SJSA1 (cell line): ENCODE measurements at regions not wholly inside any gene's neighbourhood (a gene's known extent, or its start where the extent isn't known, plus 50 kb on each side); places are given as distances from the start of the nearest gene placed in this dataset.
"Not testable (repeated sequence)": the region's sequence is repeated elsewhere in the genome, so short reads cannot be mapped to it uniquely, and the experiment has no call there.

ENCODE experiments used
- DNase-seq, 2 experiments: peaks; one replicate each; pipeline ENCODE4 v3.0.0-alpha.2; 2015 to 2020; ENCODE audit warnings: low spot score in 2 of 2, low read depth in 1 of 2
- H3K27ac ChIP-seq: fragments of 250-450 bp; sonication (Bioruptor Pico); 2 replicates; pipeline ENCODE4 v1.5.1; 2020; ENCODE audit warnings: mild to moderate bottlenecking, moderate library complexity
- H3K27me3 ChIP-seq: fragments of 250-450 bp; sonication (Bioruptor Pico); replicated peaks from 2 replicates; pipeline ENCODE4 v1.5.1; 2020; ENCODE audit warnings: mild to moderate bottlenecking, moderate library complexity
- H3K36me3 ChIP-seq: fragments of 250-450 bp; sonication (Bioruptor Pico); 2 replicates; pipeline ENCODE4 v1.5.1; 2020; ENCODE audit warnings: mild to moderate bottlenecking
- H3K4me1 ChIP-seq: fragments of 250-450 bp; sonication (Bioruptor Pico); replicated peaks from 2 replicates; pipeline ENCODE4 v1.6.1; 2021; ENCODE audit warnings: mild to moderate bottlenecking
- H3K4me3 ChIP-seq: fragments of 250-450 bp; sonication (Bioruptor Pico); 2 replicates; pipeline ENCODE4 v1.5.1; 2020; ENCODE audit warnings: mild to moderate bottlenecking
- H3K9me3 ChIP-seq: fragments of 250-450 bp; sonication (Bioruptor Pico); replicated peaks from 2 replicates; pipeline ENCODE4 v1.5.1; 2020; ENCODE audit warnings: mild to moderate bottlenecking

DNA sequence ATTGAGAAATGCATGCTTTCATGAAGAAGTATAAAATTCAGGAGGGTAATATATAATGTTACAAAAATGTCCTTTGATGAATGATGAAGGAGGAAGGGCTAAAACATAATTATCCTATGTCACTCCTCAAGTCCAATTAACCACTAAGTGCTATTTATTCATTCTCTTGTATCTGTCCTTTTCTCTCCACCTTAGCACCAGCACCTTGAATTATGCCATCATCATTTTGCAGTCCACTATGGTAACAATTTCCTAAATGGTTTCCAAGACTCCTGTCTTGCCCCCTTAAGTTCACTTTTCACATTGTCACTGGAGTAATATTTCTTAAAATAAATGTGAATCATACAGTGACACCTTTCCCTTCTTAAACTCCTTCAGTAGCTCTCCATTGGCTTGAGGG is 756.3 kb downstream of the STPG2 start:
- H3K36me3 ChIP-seq: no peaks in the 10 kb centered on the region
- no peak overlapping the region for H3K4me3 ChIP-seq
- H3K4me1 ChIP-seq: no peaks in the 10 kb centered on the region
- H3K27ac ChIP-seq: no peak overlapping the region
- H3K9me3 ChIP-seq: 0 out of 2 replicates have a peak, but pooled peaks cover 10% of the 10 kb centered on the region
- H3K27me3 ChIP-seq: no peaks in the 10 kb centered on the region
- DNase-seq: no peak

- H3K36me3 ChIP-seq: no peaks in the 10 kb centered on the region
- no peak for DNase-seq
- no peaks in the 10 kb centered on the region for H3K27me3 ChIP-seq
- no peak overlapping the region for H3K4me3 ChIP-seq
- H3K27ac ChIP-seq: no peak overlapping the region
- no peaks in the 10 kb centered on the region for H3K4me1 ChIP-seq
- 0 out of 2 replicates have a peak, but pooled peaks cover 5% of the 10 kb centered on the region for H3K9me3 ChIP-seq
Measured at GRCh38 chr4:97394653-97395052, 748.6 kb downstream of the STPG2 start.

DNA sequence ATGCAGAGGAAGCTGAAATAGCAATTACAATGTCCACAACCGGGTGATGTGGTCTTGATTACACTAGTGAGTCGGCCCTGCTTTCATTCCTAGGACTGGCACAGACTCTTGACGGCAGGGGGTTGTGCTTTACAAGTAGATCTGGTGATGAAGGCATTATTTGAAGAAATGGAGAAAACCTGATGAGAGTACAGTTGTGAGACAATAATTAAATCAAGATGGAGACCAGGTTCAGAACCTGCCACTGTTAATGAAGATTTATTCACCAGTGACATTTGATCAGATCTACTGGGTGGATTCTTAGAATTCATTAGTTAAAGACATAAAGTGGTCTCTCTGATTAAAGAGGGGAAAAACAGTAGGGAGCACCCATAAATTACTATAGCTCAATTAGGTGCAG is 747.2 kb downstream of the STPG2 start:
- DNase-seq: no peak
- Histone ChIP-seq H3K4me1 (no peaks in the 10 kb centered on the region), H3K36me3 (no peaks in the 10 kb centered on the region), H3K27me3 (no peaks in the 10 kb centered on the region), H3K4me3 (no peak overlapping the region), H3K27ac (no peak overlapping the region), H3K9me3 (0 out of 2 replicates have a peak, but pooled peaks cover 3% of the 10 kb centered on the region)

DNA sequence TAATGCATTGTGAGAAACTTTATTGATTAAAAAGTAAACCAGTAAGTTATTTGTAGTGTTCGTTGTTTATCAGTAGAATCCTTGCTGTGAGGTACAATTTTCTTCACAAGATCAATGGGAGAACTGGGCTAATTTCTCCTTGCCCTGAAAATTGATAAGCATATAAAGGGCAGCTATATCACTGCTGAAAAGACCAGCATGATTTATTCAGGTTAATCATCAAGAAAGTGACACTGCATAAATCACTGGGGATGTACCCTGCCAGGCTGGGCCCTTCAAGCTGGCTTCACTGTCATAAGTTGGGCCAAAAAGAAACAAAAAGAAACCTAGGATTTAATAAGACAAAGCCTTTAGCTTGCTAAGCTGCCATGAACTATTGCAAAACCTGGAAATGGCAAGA is 746.7 kb downstream of the STPG2 start:
- H3K4me1 ChIP-seq: no peaks in the 10 kb centered on the region
- no peaks in the 10 kb centered on the region for H3K27me3 ChIP-seq
- no peak overlapping the region for H3K4me3 ChIP-seq
- H3K36me3 ChIP-seq: no peaks in the 10 kb centered on the region
- H3K27ac ChIP-seq: no peak overlapping the region
- H3K9me3 ChIP-seq: 0 out of 2 replicates have a peak, but pooled peaks cover 3% of the 10 kb centered on the region
- DNase-seq: no peak

- Histone ChIP-seq H3K27me3 (no peaks in the 10 kb centered on the region), H3K4me1 (no peaks in the 10 kb centered on the region)
Measured at GRCh38 chr4:97404876-97405523, 738.3 kb downstream of the STPG2 start.

DNA sequence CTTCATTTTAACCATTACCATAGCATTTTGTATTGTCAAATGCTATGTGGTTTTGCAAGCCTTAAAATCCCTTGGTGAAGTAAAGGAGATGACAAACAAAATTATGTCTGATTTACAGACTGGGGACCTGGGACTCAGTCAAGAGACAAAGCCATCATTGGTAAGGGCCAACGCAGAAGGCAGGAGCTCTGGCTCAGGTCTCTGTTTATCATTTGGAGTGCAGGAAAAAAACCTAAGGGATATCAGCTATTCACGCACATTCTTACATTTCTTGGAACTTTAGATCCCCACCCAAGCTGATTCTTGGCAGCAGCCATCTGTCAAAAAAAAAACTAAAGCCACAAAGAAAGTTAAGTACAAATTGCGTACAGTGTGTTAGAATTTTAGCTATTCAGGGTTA is 731.9 kb downstream of the STPG2 start:
- Histone ChIP-seq H3K36me3 (no peaks in the 10 kb centered on the region), H3K4me1 (no peaks in the 10 kb centered on the region), H3K27ac (no peak overlapping the region), H3K4me3 (no peak overlapping the region), H3K9me3 (peaks cover 3% of the 10 kb centered on the region; the same call in 1 of the 2 replicates), H3K27me3 (no peaks in the 10 kb centered on the region)
- no peak for DNase-seq

More at GRCh38 chr4:97404876-97405523, 738.3 kb downstream of the STPG2 start:
- Histone ChIP-seq H3K9me3 (no peaks in the 10 kb centered on the region), H3K4me3 (no peak overlapping the region), H3K36me3 (no peaks in the 10 kb centered on the region), H3K27ac (no peak overlapping the region)
- no peak for DNase-seq

DNA sequence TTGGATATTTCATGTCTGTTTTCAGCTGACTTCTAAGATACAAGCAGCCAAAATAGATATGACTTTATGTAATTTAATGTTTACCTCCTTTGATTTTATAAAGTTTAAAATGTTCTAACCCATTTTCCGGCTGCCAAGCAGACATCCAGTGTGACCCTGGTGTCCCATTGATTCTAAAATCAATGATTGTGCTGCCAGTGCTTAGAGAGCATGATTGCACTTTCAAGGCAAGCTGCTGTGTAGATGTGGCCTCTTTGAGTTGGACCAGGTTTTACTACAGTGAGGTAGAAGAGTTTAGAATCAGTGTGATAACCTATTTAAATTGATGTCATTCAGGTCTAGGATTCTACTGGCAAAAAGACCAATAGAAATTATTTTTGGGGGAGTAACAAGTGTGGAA is 730.9 kb downstream of the STPG2 start:
- H3K27ac ChIP-seq: no peak overlapping the region
- no peaks in the 10 kb centered on the region for H3K36me3 ChIP-seq
- H3K9me3 ChIP-seq: peaks cover 3% of the 10 kb centered on the region; the same call in 1 of the 2 replicates
- DNase-seq: no peak
- no peaks in the 10 kb centered on the region for H3K4me1 ChIP-seq
- no peaks in the 10 kb centered on the region for H3K27me3 ChIP-seq
- no peak overlapping the region for H3K4me3 ChIP-seq

DNA sequence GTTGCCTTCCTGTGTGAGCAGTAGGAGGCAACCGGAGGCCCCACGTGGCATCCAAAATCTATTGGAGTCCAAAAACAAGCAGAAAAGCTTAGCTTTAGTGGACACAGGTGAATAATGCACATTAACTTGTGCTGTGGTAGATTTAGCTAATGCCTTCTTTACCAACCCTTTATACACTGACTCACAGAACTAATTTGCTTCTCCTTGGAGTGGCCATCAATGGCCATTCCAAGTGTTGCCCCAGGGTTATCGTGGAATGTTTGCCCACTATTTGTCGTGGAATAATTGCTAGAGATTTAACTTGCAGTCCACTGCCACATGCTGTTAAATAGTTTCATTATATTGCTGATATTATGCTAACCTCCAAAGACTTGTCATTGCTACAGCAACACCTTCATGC is 729.1 kb downstream of the STPG2 start:
- Histone ChIP-seq H3K36me3 (no peaks in the 10 kb centered on the region), H3K27me3 (no peaks in the 10 kb centered on the region), H3K27ac (no peak overlapping the region), H3K4me3 (no peak overlapping the region), H3K9me3 (peaks cover 3% of the 10 kb centered on the region; the same call in 1 of the 2 replicates), H3K4me1 (no peaks in the 10 kb centered on the region)
- no peak for DNase-seq

DNA sequence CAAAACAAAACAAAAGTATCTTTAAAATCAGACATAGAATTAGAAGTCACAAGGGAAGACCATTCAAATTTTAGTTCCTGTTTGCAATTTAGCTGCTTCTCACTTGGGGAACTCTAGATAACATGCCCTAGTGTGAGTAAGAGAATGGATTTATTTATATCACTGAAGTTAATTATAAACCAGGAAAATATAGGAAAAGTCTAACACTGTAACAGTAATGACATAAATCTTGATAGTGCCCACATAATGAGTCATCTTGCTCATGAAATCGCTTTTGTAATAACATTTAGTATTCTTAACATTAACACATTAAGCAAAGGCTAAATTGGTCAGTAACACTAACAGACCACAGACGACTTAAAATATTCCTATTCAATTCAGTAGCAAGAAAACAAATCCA is 710.7 kb downstream of the STPG2 start:
- Histone ChIP-seq H3K27ac (no peak overlapping the region), H3K4me3 (no peak overlapping the region), H3K27me3 (no peaks in the 10 kb centered on the region), H3K4me1 (no peaks in the 10 kb centered on the region), H3K9me3 (no peaks in the 10 kb centered on the region; the same call in 1 of the 2 replicates), H3K36me3 (no peaks in the 10 kb centered on the region)
- no peak for DNase-seq

GRCh38 chr4:97437998-97438705 is 705.1 kb downstream of the STPG2 start:
- not testable (repeated sequence) for H3K4me3 ChIP-seq, H3K4me1 ChIP-seq, H3K27me3 ChIP-seq, H3K9me3 ChIP-seq, DNase-seq, H3K27ac ChIP-seq, H3K36me3 ChIP-seq

GRCh38 chr4:97453186-97453585 is 690.1 kb downstream of the STPG2 start:
- H3K36me3 ChIP-seq: no peaks in the 10 kb centered on the region
- H3K4me3 ChIP-seq: no peak overlapping the region
- H3K27ac ChIP-seq: no peak overlapping the region
- H3K27me3 ChIP-seq: no peaks in the 10 kb centered on the region
- H3K9me3 ChIP-seq: no peaks in the 10 kb centered on the region
- no peak for DNase-seq
- H3K4me1 ChIP-seq: no peaks in the 10 kb centered on the region

DNA sequence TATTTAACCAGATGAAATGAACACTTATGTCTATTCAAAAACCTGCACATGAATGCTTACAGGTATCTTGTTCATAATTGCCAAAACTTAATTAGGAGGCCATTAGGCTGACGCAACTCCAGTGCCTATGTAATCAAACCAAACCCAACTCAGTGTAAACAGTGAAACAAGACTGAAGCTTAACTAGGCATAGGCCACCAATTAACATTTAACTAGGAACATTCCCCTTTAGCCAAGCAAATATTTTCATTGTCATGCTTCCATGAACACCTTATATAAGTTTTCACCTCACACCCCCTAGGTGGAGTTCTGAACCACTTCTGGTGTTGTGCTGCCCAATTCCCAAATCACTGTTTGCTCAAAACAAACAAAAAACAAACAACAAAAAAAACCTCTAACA is 686.0 kb downstream of the STPG2 start:
- no peak overlapping the region for H3K27ac ChIP-seq
- no peaks in the 10 kb centered on the region for H3K27me3 ChIP-seq
- H3K4me3 ChIP-seq: no peak overlapping the region
- no peak for DNase-seq
- H3K4me1 ChIP-seq: no peaks in the 10 kb centered on the region
- H3K36me3 ChIP-seq: no peaks in the 10 kb centered on the region
- peaks cover 2% of the 10 kb centered on the region; the same call in 1 of the 2 replicates for H3K9me3 ChIP-seq

GRCh38 chr4:97468272-97468671 is 675.0 kb downstream of the STPG2 start:
- DNase-seq: no peak
- no peak overlapping the region for H3K27ac ChIP-seq
- no peaks in the 10 kb centered on the region for H3K4me1 ChIP-seq
- no peak overlapping the region for H3K4me3 ChIP-seq
- H3K27me3 ChIP-seq: no peaks in the 10 kb centered on the region
- H3K36me3 ChIP-seq: no peaks in the 10 kb centered on the region
- H3K9me3 ChIP-seq: no peaks in the 10 kb centered on the region

- no peaks in the 10 kb centered on the region for H3K36me3 ChIP-seq
- H3K9me3 ChIP-seq: no peaks in the 10 kb centered on the region
- DNase-seq: no peak
- H3K27ac ChIP-seq: no peak overlapping the region
- H3K27me3 ChIP-seq: no peaks in the 10 kb centered on the region
- no peaks in the 10 kb centered on the region for H3K4me1 ChIP-seq
- H3K4me3 ChIP-seq: no peak overlapping the region
Measured at GRCh38 chr4:97475621-97476020, 667.7 kb downstream of the STPG2 start.
